ENCODE measurements at regions not wholly inside any gene's neighbourhood (a gene's known extent, or its start where the extent isn't known, plus 50 kb on each side); places are given as distances from the start of the nearest gene placed in this dataset.
"Not testable (repeated sequence)": the region's sequence is repeated elsewhere in the genome, so short reads cannot be mapped to it uniquely, and the experiment has no call there.

- H4K20me1 ChIP-seq (ENCODE audit: insufficient read depth, low read length), result no peaks in the 10 kb centered on the region
These were observed 101.6 kb upstream of the SLC1A4 start for GRCh38 chr2:64887565-64887964.

GRCh38 chr2:64888591-64889309 is 100.4 kb upstream of the SLC1A4 start:
- DNase-seq, result no peak
- no peaks in the 10 kb centered on the region for H3K36me3 ChIP-seq (replicated peaks; ENCODE audit: insufficient read depth, low read length)
- H3K9me3 ChIP-seq (replicated peaks; ENCODE audit: insufficient read depth, low read length), result no peaks in the 10 kb centered on the region
- no peaks in the 10 kb centered on the region for H4K20me1 ChIP-seq (ENCODE audit: insufficient read depth, low read length)
- TF ChIP-seq CTCF (IDR thresholded peaks at IDR 0.05; ENCODE audit: low read length) (no peak), EZH2phosphoT487 (IDR thresholded peaks at IDR 0.05; ENCODE audit: low read length) (no peak), EZH2 (optimal IDR thresholded peaks at IDR 0.05; ENCODE audit: low read depth, low read length) (no peak)
- no peaks in the 10 kb centered on the region for H3F3A ChIP-seq (ENCODE audit: insufficient read depth, low read length)
- no peak overlapping the region for H3K9ac ChIP-seq (ENCODE audit: low read length)
- no peak overlapping the region for H3K4me2 ChIP-seq (ENCODE audit: low read depth, low read length)
- H3K27ac ChIP-seq (ENCODE audit: low read length), result no peak overlapping the region
- H3K9me2 ChIP-seq (replicated peaks; ENCODE audit: insufficient read depth, low read length), result no peaks in the 10 kb centered on the region
- no peaks in the 10 kb centered on the region for H3K79me2 ChIP-seq (ENCODE audit: low read length)
- H3K4me3 ChIP-seq (ENCODE audit: low read length), result no peak overlapping the region
- no peaks in the 10 kb centered on the region for H3K27me3 ChIP-seq (replicated peaks; ENCODE audit: insufficient read depth, low read length)
- H2AFZ ChIP-seq (ENCODE audit: low read length), result no peak overlapping the region
- no peaks in the 10 kb centered on the region for H3K4me1 ChIP-seq (ENCODE audit: low read length)

More at GRCh38 chr2:64887565-64887964, 101.6 kb upstream of the SLC1A4 start:
- Histone ChIP-seq H3K79me2 (ENCODE audit: low read length) (no peaks in the 10 kb centered on the region), H3K27me3 (replicated peaks; ENCODE audit: insufficient read depth, low read length) (no peaks in the 10 kb centered on the region), H3K9me2 (replicated peaks; ENCODE audit: insufficient read depth, low read length) (no peaks in the 10 kb centered on the region), H3K9ac (ENCODE audit: low read length) (no peak overlapping the region), H3K36me3 (replicated peaks; ENCODE audit: insufficient read depth, low read length) (no peaks in the 10 kb centered on the region), H3K27ac (ENCODE audit: low read length) (no peak overlapping the region), H3K4me2 (ENCODE audit: low read depth, low read length) (no peak overlapping the region), H3K4me3 (ENCODE audit: low read length) (no peak overlapping the region), H2AFZ (ENCODE audit: low read length) (no peak overlapping the region), H3K9me3 (replicated peaks; ENCODE audit: insufficient read depth, low read length) (no peaks in the 10 kb centered on the region), H3F3A (ENCODE audit: insufficient read depth, low read length) (no peaks in the 10 kb centered on the region), H3K4me1 (ENCODE audit: low read length) (no peaks in the 10 kb centered on the region)
- TF ChIP-seq EZH2 (optimal IDR thresholded peaks at IDR 0.05; ENCODE audit: low read depth, low read length) (no peak), EZH2phosphoT487 (IDR thresholded peaks at IDR 0.05; ENCODE audit: low read length) (no peak), CTCF (IDR thresholded peaks at IDR 0.05; ENCODE audit: low read length) (no peak)
- no peak for DNase-seq

GRCh38 chr2:64889803-64890202 is 99.4 kb upstream of the SLC1A4 start:
- no peak for DNase-seq
- H3K4me1 ChIP-seq (ENCODE audit: low read length), result no peaks in the 10 kb centered on the region
- no peak overlapping the region for H2AFZ ChIP-seq (ENCODE audit: low read length)
- no peak for TF ChIP-seq CTCF (IDR thresholded peaks at IDR 0.05; ENCODE audit: low read length)
- no peaks in the 10 kb centered on the region for H3F3A ChIP-seq (ENCODE audit: insufficient read depth, low read length)
- no peaks in the 10 kb centered on the region for H3K79me2 ChIP-seq (ENCODE audit: low read length)
- H3K27me3 ChIP-seq (replicated peaks; ENCODE audit: insufficient read depth, low read length), result no peaks in the 10 kb centered on the region
- no peak overlapping the region for H3K4me3 ChIP-seq (ENCODE audit: low read length)
- H4K20me1 ChIP-seq (ENCODE audit: insufficient read depth, low read length), result no peaks in the 10 kb centered on the region
- no peaks in the 10 kb centered on the region for H3K36me3 ChIP-seq (replicated peaks; ENCODE audit: insufficient read depth, low read length)
- H3K27ac ChIP-seq (ENCODE audit: low read length), result no peak overlapping the region
- H3K9me2 ChIP-seq (replicated peaks; ENCODE audit: insufficient read depth, low read length), result no peaks in the 10 kb centered on the region
- no peak overlapping the region for H3K4me2 ChIP-seq (ENCODE audit: low read depth, low read length)
- no peaks in the 10 kb centered on the region for H3K9me3 ChIP-seq (replicated peaks; ENCODE audit: insufficient read depth, low read length)
- no peak overlapping the region for H3K9ac ChIP-seq (ENCODE audit: low read length)

DNA sequence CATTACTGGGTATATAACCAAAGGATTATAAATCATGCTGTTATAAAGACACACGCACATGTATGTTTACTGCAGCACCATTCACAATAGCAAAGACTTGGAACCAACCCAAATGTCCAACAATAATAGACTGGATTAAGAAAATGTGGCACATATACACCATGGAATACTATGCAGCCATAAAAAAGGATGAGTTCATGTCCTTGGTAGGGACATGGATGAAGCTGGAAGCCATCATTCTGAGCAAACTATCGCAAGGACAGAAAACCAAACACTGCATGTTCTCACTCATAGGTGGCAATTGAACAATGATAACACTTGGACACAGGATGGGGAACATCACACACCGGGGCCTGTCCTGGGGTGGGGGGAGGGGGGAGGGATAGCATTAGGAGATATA is 92.6 kb upstream of the SLC1A4 start:
- H3K27me3 ChIP-seq (replicated peaks; ENCODE audit: insufficient read depth, low read length); H2AFZ ChIP-seq (ENCODE audit: low read length); H3K4me1 ChIP-seq (ENCODE audit: low read length); H3K4me2 ChIP-seq (ENCODE audit: low read depth, low read length); H3K79me2 ChIP-seq (ENCODE audit: low read length); H3K9me3 ChIP-seq (replicated peaks; ENCODE audit: insufficient read depth, low read length); H4K20me1 ChIP-seq (ENCODE audit: insufficient read depth, low read length); H3K36me3 ChIP-seq (replicated peaks; ENCODE audit: insufficient read depth, low read length); H3K27ac ChIP-seq (ENCODE audit: low read length); H3K9ac ChIP-seq (ENCODE audit: low read length); H3F3A ChIP-seq (ENCODE audit: insufficient read depth, low read length); DNase-seq; H3K4me3 ChIP-seq (ENCODE audit: low read length); H3K9me2 ChIP-seq (replicated peaks; ENCODE audit: insufficient read depth, low read length): not testable (repeated sequence)

All from MM.1S (cell line).